ENCODE measurements at regions not wholly inside any gene's neighbourhood (a gene's known extent, or its start where the extent isn't known, plus 50 kb on each side); places are given as distances from the start of the nearest gene placed in this dataset.

DNA sequence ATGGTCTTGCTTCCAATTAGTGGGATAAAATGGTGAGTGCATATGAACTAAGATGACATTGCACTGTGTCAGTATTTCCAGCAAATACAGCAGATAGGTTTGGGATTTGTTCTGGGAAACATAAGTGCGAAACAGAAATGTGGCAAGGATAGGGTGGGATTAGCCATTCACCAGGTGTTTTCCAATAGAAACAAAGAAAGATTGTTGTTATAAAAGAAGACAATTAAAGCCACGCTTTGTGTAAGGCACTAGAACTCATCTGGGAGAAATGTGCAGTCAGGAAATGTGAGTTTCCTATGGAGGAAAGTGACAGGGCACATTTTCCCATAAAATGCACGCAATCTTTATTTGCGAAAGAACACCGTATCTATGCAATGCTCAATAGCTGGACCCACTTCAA, 1547.8 kb downstream of the EFNB2 start:
- Histone ChIP-seq H3K27ac (ENCODE audit: low read depth) (no peak overlapping the region), H3K4me3 (no peak overlapping the region), H3K4me2 (no peak overlapping the region), H3K27me3 (ENCODE audit: insufficient read depth) (no peaks in the 10 kb centered on the region), H4K20me1 (replicated peaks; ENCODE audit: insufficient read depth) (no peaks in the 10 kb centered on the region), H3K4me1 (ENCODE audit: insufficient read depth) (no peaks in the 10 kb centered on the region), H2AFZ (no peak overlapping the region), H3F3A (replicated peaks; ENCODE audit: low read depth) (no peaks in the 10 kb centered on the region), H3K9me2 (ENCODE audit: insufficient read depth) (no peaks in the 10 kb centered on the region), H3K36me3 (ENCODE audit: insufficient read depth) (no peaks in the 10 kb centered on the region), H3K79me2 (replicated peaks; ENCODE audit: insufficient read depth) (no peaks in the 10 kb centered on the region)
- Mint-ChIP-seq H3K36me3 (ENCODE audit: low read depth) (no peaks in the 10 kb centered on the region), H3K4me1 (no peaks in the 10 kb centered on the region), H3K27ac (no peak overlapping the region), H3K9me3 (no peaks in the 10 kb centered on the region), H3K4me3 (no peak overlapping the region), H3K27me3 (ENCODE audit: insufficient read depth, low read depth, poor library complexity) (no peaks in the 10 kb centered on the region)
- TF ChIP-seq, protein P1, sequence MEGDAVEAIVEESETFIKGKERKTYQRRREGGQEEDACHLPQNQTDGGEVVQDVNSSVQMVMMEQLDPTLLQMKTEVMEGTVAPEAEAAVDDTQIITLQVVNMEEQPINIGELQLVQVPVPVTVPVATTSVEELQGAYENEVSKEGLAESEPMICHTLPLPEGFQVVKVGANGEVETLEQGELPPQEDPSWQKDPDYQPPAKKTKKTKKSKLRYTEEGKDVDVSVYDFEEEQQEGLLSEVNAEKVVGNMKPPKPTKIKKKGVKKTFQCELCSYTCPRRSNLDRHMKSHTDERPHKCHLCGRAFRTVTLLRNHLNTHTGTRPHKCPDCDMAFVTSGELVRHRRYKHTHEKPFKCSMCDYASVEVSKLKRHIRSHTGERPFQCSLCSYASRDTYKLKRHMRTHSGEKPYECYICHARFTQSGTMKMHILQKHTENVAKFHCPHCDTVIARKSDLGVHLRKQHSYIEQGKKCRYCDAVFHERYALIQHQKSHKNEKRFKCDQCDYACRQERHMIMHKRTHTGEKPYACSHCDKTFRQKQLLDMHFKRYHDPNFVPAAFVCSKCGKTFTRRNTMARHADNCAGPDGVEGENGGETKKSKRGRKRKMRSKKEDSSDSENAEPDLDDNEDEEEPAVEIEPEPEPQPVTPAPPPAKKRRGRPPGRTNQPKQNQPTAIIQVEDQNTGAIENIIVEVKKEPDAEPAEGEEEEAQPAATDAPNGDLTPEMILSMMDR (conservative IDR thresholded peaks at IDR 0.05; ENCODE audit: low read depth in 2 of 2) = no peak
- DNase-seq (ENCODE audit: low spot score) (no peak), ATAC-seq (no peak)

DNA sequence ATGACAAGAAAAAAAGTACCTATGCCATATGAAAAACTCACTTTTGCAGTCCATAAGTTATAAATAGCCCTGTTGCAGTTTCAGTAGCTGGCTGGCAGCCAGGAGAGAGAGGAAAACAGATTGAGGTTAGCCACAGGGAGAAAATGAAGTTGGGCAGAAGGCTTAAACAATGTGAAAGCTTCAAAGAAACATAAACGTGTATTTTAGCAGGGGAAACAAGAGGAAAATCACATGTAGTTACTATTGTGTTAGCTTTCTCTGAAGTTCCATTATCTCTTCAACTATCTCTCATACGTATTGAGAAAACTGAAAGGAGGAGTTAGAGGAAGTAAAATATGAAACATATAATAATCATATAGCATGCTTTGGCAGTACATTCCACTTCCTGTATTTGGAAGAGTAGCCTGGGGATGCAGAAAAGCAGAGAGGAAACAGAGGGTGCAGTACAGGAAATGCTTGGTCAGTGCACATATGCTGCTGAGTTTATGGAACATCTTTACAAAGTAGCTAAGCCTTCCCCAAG, 1551.1 kb downstream of the EFNB2 start:
- no peak for DNase-seq (ENCODE audit: low spot score)
- Histone ChIP-seq H3K4me1 (ENCODE audit: insufficient read depth) (no peaks in the 10 kb centered on the region), H3K36me3 (ENCODE audit: insufficient read depth) (no peaks in the 10 kb centered on the region), H3K27ac (ENCODE audit: low read depth) (no peak overlapping the region), H3K4me3 (no peak overlapping the region), H3K27me3 (ENCODE audit: insufficient read depth) (no peaks in the 10 kb centered on the region), H3K4me2 (no peak overlapping the region), H2AFZ (no peak overlapping the region), H3K79me2 (replicated peaks; ENCODE audit: insufficient read depth) (no peaks in the 10 kb centered on the region), H3K9me2 (ENCODE audit: insufficient read depth) (no peaks in the 10 kb centered on the region), H4K20me1 (replicated peaks; ENCODE audit: insufficient read depth) (no peaks in the 10 kb centered on the region), H3F3A (replicated peaks; ENCODE audit: low read depth) (no peaks in the 10 kb centered on the region)
- no peak for ATAC-seq
- Mint-ChIP-seq H3K36me3 (ENCODE audit: low read depth) (no peaks in the 10 kb centered on the region), H3K27ac (no peak overlapping the region), H3K4me3 (no peak overlapping the region), H3K9me3 (no peaks in the 10 kb centered on the region), H3K27me3 (ENCODE audit: insufficient read depth, low read depth, poor library complexity) (no peaks in the 10 kb centered on the region), H3K4me1 (no peaks in the 10 kb centered on the region)
- TF ChIP-seq ZNF331 (CRISPR knock-in tag; IDR thresholded peaks at IDR 0.05; ENCODE audit: low read depth) (no peak), ZNF114 (CRISPR knock-in tag; IDR thresholded peaks at IDR 0.05) (no peak), EZH2phosphoT487 (IDR thresholded peaks at IDR 0.05; ENCODE audit: unreplicated experiment) (no peak), JUNB (IDR thresholded peaks at IDR 0.05; ENCODE audit: unreplicated experiment) (no peak), CREB1 (CRISPR knock-in tag; IDR thresholded peaks at IDR 0.05; ENCODE audit: low read depth) (no peak), STAT1 (IDR thresholded peaks at IDR 0.05; ENCODE audit: unreplicated experiment) (no peak), POLR2AphosphoS5 (IDR thresholded peaks at IDR 0.05; ENCODE audit: low read depth) (no peak)
- TF ChIP-seq, protein P2, sequence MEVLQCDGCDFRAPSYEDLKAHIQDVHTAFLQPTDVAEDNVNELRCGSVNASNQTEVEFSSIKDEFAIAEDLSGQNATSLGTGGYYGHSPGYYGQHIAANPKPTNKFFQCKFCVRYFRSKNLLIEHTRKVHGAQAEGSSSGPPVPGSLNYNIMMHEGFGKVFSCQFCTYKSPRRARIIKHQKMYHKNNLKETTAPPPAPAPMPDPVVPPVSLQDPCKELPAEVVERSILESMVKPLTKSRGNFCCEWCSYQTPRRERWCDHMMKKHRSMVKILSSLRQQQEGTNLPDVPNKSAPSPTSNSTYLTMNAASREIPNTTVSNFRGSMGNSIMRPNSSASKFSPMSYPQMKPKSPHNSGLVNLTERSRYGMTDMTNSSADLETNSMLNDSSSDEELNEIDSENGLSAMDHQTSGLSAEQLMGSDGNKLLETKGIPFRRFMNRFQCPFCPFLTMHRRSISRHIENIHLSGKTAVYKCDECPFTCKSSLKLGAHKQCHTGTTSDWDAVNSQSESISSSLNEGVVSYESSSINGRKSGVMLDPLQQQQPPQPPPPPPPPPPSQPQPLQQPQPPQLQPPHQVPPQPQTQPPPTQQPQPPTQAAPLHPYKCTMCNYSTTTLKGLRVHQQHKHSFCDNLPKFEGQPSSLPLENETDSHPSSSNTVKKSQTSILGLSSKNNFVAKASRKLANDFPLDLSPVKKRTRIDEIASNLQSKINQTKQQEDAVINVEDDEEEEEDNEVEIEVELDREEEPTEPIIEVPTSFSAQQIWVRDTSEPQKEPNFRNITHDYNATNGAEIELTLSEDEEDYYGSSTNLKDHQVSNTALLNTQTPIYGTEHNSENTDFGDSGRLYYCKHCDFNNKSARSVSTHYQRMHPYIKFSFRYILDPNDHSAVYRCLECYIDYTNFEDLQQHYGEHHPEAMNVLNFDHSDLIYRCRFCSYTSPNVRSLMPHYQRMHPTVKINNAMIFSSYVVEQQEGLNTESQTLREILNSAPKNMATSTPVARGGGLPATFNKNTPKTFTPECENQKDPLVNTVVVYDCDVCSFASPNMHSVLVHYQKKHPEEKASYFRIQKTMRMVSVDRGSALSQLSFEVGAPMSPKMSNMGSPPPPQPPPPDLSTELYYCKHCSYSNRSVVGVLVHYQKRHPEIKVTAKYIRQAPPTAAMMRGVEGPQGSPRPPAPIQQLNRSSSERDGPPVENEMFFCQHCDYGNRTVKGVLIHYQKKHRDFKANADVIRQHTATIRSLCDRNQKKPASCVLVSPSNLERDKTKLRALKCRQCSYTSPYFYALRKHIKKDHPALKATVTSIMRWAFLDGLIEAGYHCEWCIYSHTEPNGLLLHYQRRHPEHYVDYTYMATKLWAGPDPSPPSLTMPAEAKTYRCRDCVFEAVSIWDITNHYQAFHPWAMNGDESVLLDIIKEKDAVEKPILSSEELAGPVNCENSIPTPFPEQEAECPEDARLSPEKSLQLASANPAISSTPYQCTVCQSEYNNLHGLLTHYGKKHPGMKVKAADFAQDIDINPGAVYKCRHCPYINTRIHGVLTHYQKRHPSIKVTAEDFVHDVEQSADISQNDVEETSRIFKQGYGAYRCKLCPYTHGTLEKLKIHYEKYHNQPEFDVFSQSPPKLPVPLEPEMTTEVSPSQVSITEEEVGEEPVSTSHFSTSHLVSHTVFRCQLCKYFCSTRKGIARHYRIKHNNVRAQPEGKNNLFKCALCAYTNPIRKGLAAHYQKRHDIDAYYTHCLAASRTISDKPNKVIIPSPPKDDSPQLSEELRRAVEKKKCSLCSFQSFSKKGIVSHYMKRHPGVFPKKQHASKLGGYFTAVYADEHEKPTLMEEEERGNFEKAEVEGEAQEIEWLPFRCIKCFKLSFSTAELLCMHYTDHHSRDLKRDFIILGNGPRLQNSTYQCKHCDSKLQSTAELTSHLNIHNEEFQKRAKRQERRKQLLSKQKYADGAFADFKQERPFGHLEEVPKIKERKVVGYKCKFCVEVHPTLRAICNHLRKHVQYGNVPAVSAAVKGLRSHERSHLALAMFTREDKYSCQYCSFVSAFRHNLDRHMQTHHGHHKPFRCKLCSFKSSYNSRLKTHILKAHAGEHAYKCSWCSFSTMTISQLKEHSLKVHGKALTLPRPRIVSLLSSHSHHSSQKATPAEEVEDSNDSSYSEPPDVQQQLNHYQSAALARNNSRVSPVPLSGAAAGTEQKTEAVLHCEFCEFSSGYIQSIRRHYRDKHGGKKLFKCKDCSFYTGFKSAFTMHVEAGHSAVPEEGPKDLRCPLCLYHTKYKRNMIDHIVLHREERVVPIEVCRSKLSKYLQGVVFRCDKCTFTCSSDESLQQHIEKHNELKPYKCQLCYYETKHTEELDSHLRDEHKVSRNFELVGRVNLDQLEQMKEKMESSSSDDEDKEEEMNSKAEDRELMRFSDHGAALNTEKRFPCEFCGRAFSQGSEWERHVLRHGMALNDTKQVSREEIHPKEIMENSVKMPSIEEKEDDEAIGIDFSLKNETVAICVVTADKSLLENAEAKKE (CRISPR knock-in tag; IDR thresholded peaks at IDR 0.05) = no peak
- TF ChIP-seq, protein P3, sequence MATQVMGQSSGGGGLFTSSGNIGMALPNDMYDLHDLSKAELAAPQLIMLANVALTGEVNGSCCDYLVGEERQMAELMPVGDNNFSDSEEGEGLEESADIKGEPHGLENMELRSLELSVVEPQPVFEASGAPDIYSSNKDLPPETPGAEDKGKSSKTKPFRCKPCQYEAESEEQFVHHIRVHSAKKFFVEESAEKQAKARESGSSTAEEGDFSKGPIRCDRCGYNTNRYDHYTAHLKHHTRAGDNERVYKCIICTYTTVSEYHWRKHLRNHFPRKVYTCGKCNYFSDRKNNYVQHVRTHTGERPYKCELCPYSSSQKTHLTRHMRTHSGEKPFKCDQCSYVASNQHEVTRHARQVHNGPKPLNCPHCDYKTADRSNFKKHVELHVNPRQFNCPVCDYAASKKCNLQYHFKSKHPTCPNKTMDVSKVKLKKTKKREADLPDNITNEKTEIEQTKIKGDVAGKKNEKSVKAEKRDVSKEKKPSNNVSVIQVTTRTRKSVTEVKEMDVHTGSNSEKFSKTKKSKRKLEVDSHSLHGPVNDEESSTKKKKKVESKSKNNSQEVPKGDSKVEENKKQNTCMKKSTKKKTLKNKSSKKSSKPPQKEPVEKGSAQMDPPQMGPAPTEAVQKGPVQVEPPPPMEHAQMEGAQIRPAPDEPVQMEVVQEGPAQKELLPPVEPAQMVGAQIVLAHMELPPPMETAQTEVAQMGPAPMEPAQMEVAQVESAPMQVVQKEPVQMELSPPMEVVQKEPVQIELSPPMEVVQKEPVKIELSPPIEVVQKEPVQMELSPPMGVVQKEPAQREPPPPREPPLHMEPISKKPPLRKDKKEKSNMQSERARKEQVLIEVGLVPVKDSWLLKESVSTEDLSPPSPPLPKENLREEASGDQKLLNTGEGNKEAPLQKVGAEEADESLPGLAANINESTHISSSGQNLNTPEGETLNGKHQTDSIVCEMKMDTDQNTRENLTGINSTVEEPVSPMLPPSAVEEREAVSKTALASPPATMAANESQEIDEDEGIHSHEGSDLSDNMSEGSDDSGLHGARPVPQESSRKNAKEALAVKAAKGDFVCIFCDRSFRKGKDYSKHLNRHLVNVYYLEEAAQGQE (IDR thresholded peaks at IDR 0.05; ENCODE audit: unreplicated experiment) = no peak

Measured in GM23338 (cell line).